ENCODE measurements at regions not wholly inside any gene's neighbourhood (a gene's known extent, or its start where the extent isn't known, plus 50 kb on each side); places are given as distances from the start of the nearest gene placed in this dataset.
"Not testable (repeated sequence)": the region's sequence is repeated elsewhere in the genome, so short reads cannot be mapped to it uniquely, and the experiment has no call there.

DNA sequence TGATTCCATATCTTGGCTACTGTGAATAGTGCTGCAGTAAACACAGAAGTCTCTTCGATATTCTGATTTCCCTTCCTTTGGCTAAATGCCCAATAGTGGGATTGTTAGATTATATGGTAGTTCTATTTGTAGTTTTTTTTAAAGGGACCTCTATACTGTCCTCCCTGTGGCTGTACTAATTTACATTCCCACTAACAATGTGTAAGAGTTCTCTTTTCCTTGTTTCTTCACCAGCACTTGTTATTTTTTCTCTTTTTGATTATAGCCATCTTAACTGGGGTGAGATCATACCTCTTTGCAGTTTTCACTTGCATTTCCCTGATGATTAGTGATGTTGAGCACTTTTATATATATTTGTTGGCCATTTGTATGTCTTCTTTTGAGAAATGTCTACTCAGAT is 102.0 kb downstream of the CARTPT start:
- TF ChIP-seq, protein P1, sequence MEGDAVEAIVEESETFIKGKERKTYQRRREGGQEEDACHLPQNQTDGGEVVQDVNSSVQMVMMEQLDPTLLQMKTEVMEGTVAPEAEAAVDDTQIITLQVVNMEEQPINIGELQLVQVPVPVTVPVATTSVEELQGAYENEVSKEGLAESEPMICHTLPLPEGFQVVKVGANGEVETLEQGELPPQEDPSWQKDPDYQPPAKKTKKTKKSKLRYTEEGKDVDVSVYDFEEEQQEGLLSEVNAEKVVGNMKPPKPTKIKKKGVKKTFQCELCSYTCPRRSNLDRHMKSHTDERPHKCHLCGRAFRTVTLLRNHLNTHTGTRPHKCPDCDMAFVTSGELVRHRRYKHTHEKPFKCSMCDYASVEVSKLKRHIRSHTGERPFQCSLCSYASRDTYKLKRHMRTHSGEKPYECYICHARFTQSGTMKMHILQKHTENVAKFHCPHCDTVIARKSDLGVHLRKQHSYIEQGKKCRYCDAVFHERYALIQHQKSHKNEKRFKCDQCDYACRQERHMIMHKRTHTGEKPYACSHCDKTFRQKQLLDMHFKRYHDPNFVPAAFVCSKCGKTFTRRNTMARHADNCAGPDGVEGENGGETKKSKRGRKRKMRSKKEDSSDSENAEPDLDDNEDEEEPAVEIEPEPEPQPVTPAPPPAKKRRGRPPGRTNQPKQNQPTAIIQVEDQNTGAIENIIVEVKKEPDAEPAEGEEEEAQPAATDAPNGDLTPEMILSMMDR (IDR thresholded peaks at IDR 0.05) = no peak
- Histone ChIP-seq H3K9me3 (peaks cover 0 to 20% of the 10 kb centered on the region in 2 donors), H3K4me3 (no peak overlapping the region), H3K27me3 (no peaks in the 10 kb centered on the region), H3K27ac (no peak overlapping the region), H3K36me3 (no peaks in the 10 kb centered on the region), H3K4me1 (no peaks in the 10 kb centered on the region)
- intact Hi-C loops (cut with DNase I) = no loop called here
- no peak for DNase-seq
- no peak for ATAC-seq

DNA sequence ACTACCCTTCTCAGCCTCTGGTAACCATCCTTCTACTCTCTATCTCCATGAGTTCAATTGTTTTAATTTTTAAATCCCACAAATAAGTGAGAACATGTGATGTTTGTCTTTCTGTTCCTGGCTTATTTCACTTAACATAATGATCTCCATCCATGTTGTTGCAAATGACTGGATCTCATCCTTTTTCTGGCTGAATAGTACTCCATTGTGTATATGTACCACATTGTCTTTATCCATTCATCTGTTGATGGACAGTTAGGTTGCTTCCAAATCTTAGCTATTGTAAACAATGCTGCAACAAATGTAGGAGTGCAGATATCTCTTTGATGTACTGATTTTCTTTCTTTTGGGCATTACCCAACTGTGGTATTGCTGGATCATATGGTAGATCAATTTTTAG is 103.0 kb downstream of the CARTPT start:
- H3K27me3 ChIP-seq; DNase-seq; H3K27ac ChIP-seq; H3K4me3 ChIP-seq; H3K4me1 ChIP-seq; ATAC-seq; intact Hi-C loops (cut with DNase I); H3K36me3 ChIP-seq: not testable (repeated sequence)
- peaks cover 0 to 30% of the 10 kb centered on the region in 2 donors for H3K9me3 ChIP-seq

DNA sequence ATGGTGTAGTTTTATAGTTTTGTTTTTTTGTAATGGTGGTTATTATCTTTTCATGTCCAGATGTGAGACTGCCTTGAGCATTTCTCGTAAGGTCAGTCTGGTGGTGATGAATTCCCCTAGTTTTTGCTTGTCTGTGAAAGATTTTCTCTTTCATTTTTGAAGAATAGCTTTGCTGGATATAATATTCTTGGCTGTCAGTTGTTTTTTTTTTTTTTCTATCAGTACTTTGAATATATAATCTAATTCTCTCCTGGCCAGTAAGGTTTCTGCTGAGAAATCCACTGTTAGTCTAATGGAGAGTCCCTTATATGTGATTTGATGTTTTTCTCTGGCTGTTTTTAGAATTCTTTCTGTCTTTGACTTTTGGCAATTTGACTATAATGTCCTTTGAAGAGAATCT is 106.9 kb downstream of the CARTPT start:
- peaks cover 0 to 38% of the 10 kb centered on the region in 2 donors for H3K9me3 ChIP-seq
- no peaks in the 10 kb centered on the region for H3K27me3 ChIP-seq
- H3K4me1 ChIP-seq = peaks cover 0 to 6% of the 10 kb centered on the region in 2 donors
- no peak for DNase-seq
- H3K27ac ChIP-seq = no peak overlapping the region
- H3K36me3 ChIP-seq = no peaks in the 10 kb centered on the region
- intact Hi-C loops (cut with DNase I) = no loop called here
- no peak overlapping the region for H3K4me3 ChIP-seq
- TF ChIP-seq, protein P1 (IDR thresholded peaks at IDR 0.05) = no peak
- ATAC-seq = no peak

DNA sequence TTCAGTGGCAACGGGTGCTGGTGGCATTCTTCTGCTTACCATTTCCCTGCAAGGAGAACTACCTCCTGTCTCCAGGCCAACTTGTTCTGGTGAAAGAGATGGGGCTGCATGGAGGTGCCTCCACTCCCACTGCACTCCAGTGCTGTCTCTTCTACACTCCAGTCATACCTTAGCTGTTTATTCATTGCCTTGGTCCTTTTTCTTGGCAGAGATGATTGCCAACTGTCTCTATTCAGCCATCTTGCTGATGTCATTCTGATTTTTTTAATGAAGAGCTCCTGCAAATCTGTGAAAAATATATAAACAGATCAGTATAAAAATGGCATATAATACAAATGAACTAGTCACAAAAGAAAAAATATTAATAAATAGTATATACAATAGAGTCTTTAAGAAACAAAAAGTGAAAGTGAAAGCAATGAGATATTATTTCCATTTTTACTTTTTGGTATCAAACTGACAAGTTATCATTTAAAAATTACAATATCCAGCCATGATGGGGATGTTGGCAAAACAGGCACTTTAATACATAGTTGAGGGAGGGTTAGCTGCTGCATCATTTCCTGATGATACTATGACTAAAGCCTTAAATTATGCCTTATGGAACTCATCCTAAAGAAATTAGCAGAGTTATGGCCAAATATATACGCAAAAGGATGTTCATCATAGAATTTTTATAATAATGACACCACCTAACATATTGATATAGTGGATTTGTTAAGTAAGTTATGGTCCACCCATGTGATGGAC is 109.4 kb downstream of the CARTPT start:
- no peak overlapping the region for H3K4me3 ChIP-seq
- H3K36me3 ChIP-seq = no peaks in the 10 kb centered on the region
- H3K27ac ChIP-seq = no peak overlapping the region
- intact Hi-C loops (cut with DNase I) = no loop called here
- TF ChIP-seq, protein P1 (IDR thresholded peaks at IDR 0.05) = no peak
- no peaks in the 10 kb centered on the region for H3K27me3 ChIP-seq
- ATAC-seq = no peak
- H3K4me1 ChIP-seq = peaks cover 0 to 6% of the 10 kb centered on the region in 2 donors
- DNase-seq = no peak
- H3K9me3 ChIP-seq = peaks cover 0 to 30% of the 10 kb centered on the region in 2 donors

DNA sequence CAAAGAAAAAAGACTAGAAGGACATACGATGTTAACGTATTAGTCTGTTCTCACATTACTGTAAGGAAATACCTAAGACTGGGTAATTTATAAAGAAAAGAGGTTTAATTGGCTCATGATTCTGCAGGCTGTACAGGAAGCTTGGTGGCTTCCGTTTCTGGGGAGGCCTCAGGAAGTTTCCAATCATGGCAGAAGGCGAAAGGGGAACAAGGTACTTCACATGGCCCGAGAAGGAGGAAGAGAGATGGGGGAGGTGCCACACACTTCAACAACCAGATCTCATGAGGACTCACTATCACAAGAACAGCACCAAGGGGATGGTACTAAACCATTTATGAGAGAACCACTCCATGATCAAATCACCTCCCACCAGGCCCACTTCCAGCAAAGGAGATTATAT is 110.1 kb downstream of the CARTPT start:
- Histone ChIP-seq H3K4me1 (peaks cover 0 to 6% of the 10 kb centered on the region in 2 donors), H3K27me3 (no peaks in the 10 kb centered on the region), H3K36me3 (no peaks in the 10 kb centered on the region), H3K9me3 (peaks cover 0 to 30% of the 10 kb centered on the region in 2 donors), H3K27ac (no peak overlapping the region), H3K4me3 (no peak overlapping the region)
- TF ChIP-seq, protein P1 (IDR thresholded peaks at IDR 0.05) = no peak
- DNase-seq (no peak), ATAC-seq (no peak)
- intact Hi-C loops (cut with DNase I) = no loop called here

Data from left lung (tissue), 4 donors.